GM12878 (cell line): ENCODE measurements at regions not wholly inside any gene's neighbourhood (a gene's known extent, or its start where the extent isn't known, plus 50 kb on each side); places are given as distances from the start of the nearest gene placed in this dataset.

Experiments
- ATAC-seq: fragments of 200-7000 bp; cut with Tn5 transposase; 3 replicates; pipeline ENCODE4 v1.9.1; 2020; ENCODE audit warnings: mild to moderate bottlenecking, moderate library complexity
- BruUV-seq: library from RNA; stranded (reverse); fragments of 400-500 nt; replicated peaks from 2 replicates; lab custom pipeline; 2021; lab: Mats Ljungman, UMichigan
- CTCF ChIA-PET: fragments of 300-600 bp; sonication (Branson Sonifier 250); formaldehyde crosslinking; extraction: SDS; loops from one replicate; lab custom pipeline; 2021; ENCODE audit warnings: inconsistent platforms; lab: Yijun Ruan, JAX
- POLR2A ChIA-PET: fragments of 350-600 bp; formaldehyde crosslinking; extraction: SDS; loops from one replicate; lab custom pipeline; 2021; ENCODE audit warnings: inconsistent platforms; lab: Charles Lee
- RAD21 ChIA-PET: fragments of 300-600 bp; sonication (Branson Sonifier 250); formaldehyde crosslinking; loops from one replicate; lab custom pipeline; 2023; ENCODE audit warnings: antibody characterized with exemption; ENCODE audit not compliant: unreplicated experiment; lab: Charles Lee
- SMC1A ChIA-PET: fragments of 300-600 bp; sonication (Branson Sonifier 250); formaldehyde crosslinking; loops from one replicate; lab custom pipeline; 2023; ENCODE audit not compliant: unreplicated experiment, uncharacterized antibody; lab: Charles Lee
- DNase-seq: peaks from one replicate; pipeline ENCODE4 v3.0.0-alpha.2; 2011; ENCODE audit warnings: low read depth, low spot score
- FAIRE-seq: peaks from 3 replicates; lab custom pipeline; 2011; peaks lifted over from hg19 to GRCh38; lab: Jason Lieb, UNC
- H2AFZ ChIP-seq: 2 replicates; pipeline ENCODE4 v1.6.0; 2011; ENCODE audit warnings: low read depth, low read length, control low read depth; ENCODE audit not compliant: control insufficient read depth
- H3K27ac ChIP-seq: 2 replicates; pipeline ENCODE4 v1.5.1; 2011; ENCODE audit warnings: control low read depth; ENCODE audit not compliant: control insufficient read depth, insufficient read depth
- H3K27me3 ChIP-seq, 2 experiments: replicated peaks in 1 of 2; 2 replicates each; pipeline versions ENCODE4 v1.6.0 to v1.6.1; 2011; ENCODE audit warnings: low read length in 1 of 2; ENCODE audit not compliant: control insufficient read depth in 2 of 2, insufficient read depth in 2 of 2
- H3K36me3 ChIP-seq, 2 experiments: 2 replicates each; pipeline ENCODE4 v1.5.1; 2011; ENCODE audit warnings: low read length in 1 of 2; ENCODE audit not compliant: control insufficient read depth in 2 of 2, insufficient read depth in 2 of 2
- H3K4me1 ChIP-seq: 2 replicates; pipeline ENCODE4 v1.6.1; 2011; ENCODE audit warnings: mild to moderate bottlenecking, low read length, moderate library complexity, mixed read lengths; ENCODE audit not compliant: control insufficient read depth, insufficient read depth
- H3K4me2 ChIP-seq: 2 replicates; pipeline ENCODE4 v1.6.0; 2011; ENCODE audit warnings: control low read depth; ENCODE audit not compliant: control insufficient read depth, insufficient read depth
- H3K4me3 ChIP-seq: fragments of 200-600 bp; sonication (generic); 2 replicates; pipeline ENCODE4 v1.5.1; 2016
- H3K79me2 ChIP-seq: 2 replicates; pipeline ENCODE4 v1.6.0; 2011; ENCODE audit warnings: low read length; ENCODE audit not compliant: control insufficient read depth, insufficient read depth
- H3K9ac ChIP-seq: 2 replicates; pipeline ENCODE4 v1.8.0; 2011; ENCODE audit warnings: low read length, control low read depth, mixed read lengths; ENCODE audit not compliant: control insufficient read depth, insufficient read depth
- H3K9me3 ChIP-seq: replicated peaks from 3 replicates; pipeline ENCODE4 v1.5.1; 2011; ENCODE audit warnings: mild to moderate bottlenecking, low read length; ENCODE audit not compliant: control insufficient read depth, insufficient read depth
- H4K20me1 ChIP-seq: 2 replicates; pipeline ENCODE4 v1.6.0; 2011; ENCODE audit not compliant: control insufficient read depth, insufficient read depth
- ATF2 ChIP-seq: IDR thresholded peaks from 2 replicates; pipeline ENCODE4 v1.6.1; 2012; ENCODE audit warnings: low read length, inconsistent platforms
- ESRRA ChIP-seq: IDR thresholded peaks from 2 replicates; pipeline ENCODE4 v1.6.1; 2012; ENCODE audit warnings: mild to moderate bottlenecking, low read length, improper control_type of control experiment
- MYC ChIP-seq: IDR thresholded peaks from 2 replicates; pipeline ENCODE4 v1.6.1; 2011; ENCODE audit warnings: mild to moderate bottlenecking, low read length, moderate library complexity, inconsistent platforms; ENCODE audit not compliant: insufficient read depth, insufficient replicate concordance, insufficient read length, severe bottlenecking
- NFYA ChIP-seq: IDR thresholded peaks from 2 replicates; pipeline ENCODE4 v1.6.1; 2011; ENCODE audit warnings: low read depth, mild to moderate bottlenecking, low read length, improper control_type of control experiment, borderline replicate concordance
- RCOR1 ChIP-seq: conservative IDR thresholded peaks from 2 replicates; pipeline ENCODE4 v1.6.1; 2012; ENCODE audit warnings: low read depth, low read length, improper control_type of control experiment
- SKIL ChIP-seq: fragments of 450-650 bp; IDR thresholded peaks from 2 replicates; pipeline ENCODE4 v1.6.1; 2017; ENCODE audit warnings: mild to moderate bottlenecking, low read depth, inconsistent platforms; ENCODE audit not compliant: poor library complexity, severe bottlenecking
- SMARCA5 ChIP-seq: fragments of 450-650 bp; IDR thresholded peaks from 2 replicates; pipeline ENCODE4 v1.6.1; 2017; ENCODE audit warnings: mild to moderate bottlenecking
- SREBF2 ChIP-seq: IDR thresholded peaks from 2 replicates; pipeline ENCODE4 v1.6.1; 2012; ENCODE audit warnings: mild to moderate bottlenecking, low read length
- TAF1 ChIP-seq: IDR thresholded peaks from 2 replicates; pipeline ENCODE4 v1.6.1; 2011; ENCODE audit warnings: mild to moderate bottlenecking, low read depth, low read length, borderline replicate concordance
- TARDBP ChIP-seq: IDR thresholded peaks from 2 replicates; pipeline ENCODE4 v1.6.1; 2016; ENCODE audit warnings: borderline replicate concordance
- ZBTB11 ChIP-seq: fragments of 450-650 bp; formaldehyde crosslinking; IDR thresholded peaks from 2 replicates; pipeline ENCODE4 v1.5.0; 2022; ENCODE audit warnings: mild to moderate bottlenecking, missing genetic modification characterization
- WGBS: methylation state at CpG from one replicate; pipeline ENCODE4 v1.1.6; 2016; ENCODE audit warnings: low lambda C conversion rate; ENCODE audit not compliant: insufficient replicate concordance, insufficient coverage; ENCODE audit errors: missing lambda C conversion rate; 5-methylcytosine and 5-hydroxymethylcytosine counted together
- in situ Hi-C: fragments of 300-500 bp; cut with MboI; formaldehyde crosslinking; loops from 9 replicates; pipeline ENCODE4 v1.14.3; 2018; ENCODE audit warnings: mixed read lengths
- intact Hi-C: fragments of 100-400 bp; cut with micrococcal nuclease; formaldehyde crosslinking; loops from one replicate; pipeline ENCODE4 v1.14.2; 2022; ENCODE audit not compliant: unreplicated experiment
- TF ChIP-seq, protein P1 (sequence below): IDR thresholded peaks from 2 replicates; pipeline ENCODE4 v1.6.1; 2012; ENCODE audit warnings: mild to moderate bottlenecking, low read depth, low read length

DNA sequence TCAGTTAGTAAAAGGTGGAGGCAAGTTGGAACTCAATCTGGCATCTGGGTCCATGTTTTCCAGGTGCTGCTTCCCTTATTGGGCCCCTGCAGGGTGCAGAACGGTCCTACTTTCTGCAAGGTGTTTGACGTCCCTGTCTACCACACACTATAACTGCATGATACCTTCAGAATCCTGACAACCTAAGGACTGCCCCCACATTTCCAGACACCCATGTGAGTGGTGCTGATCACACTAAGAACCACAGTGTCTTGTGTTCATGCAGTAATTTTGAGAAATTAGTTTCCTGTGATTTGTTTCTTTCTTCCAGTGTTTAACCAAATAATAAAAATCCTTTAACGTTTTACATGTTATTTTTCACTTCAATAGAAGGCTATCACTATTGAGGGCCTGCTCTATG lies 121.1 kb upstream of the MDM1 start (continued):
- TF ChIP-seq SKIL (no peak), TARDBP (no peak), TAF1 (no peak), SMARCA5 (no peak), ZBTB11 (CRISPR knock-in tag) (no peak)

- Histone ChIP-seq H3K36me3 (no peaks in the 10 kb centered on the region), H3K27ac (no peak overlapping the region), H3K9ac (no peak overlapping the region), H3K4me3 (no peak overlapping the region), H4K20me1 (no peaks in the 10 kb centered on the region), H3K27me3 (no peaks in the 10 kb centered on the region), H3K9me3 (no peaks in the 10 kb centered on the region; the same call in 2 of the 3 replicates), H3K79me2 (no peaks in the 10 kb centered on the region), H2AFZ (no peak overlapping the region), H3K4me2 (no peak overlapping the region), H3K4me1 (peaks cover 32% of the 10 kb centered on the region)
- DNase-seq (no peak), FAIRE-seq (no peak), ATAC-seq (no peak)
- no TSS peak for BruUV-seq
- ChIA-PET SMC1A (interaction anchor here (0.9 to 3.3 kb wide), 10 partner anchors 8 to 157 kb away, joined by 3 to 16 read pairs (median 6); partner anchors contain the start of gene RAP1B), CTCF (interaction anchor here (1.7 to 1.9 kb wide), 2 partner anchors 9 to 12 kb away, joined by 8 to 17 read pairs; no protein-coding TSS in a partner anchor), RAD21 (interaction anchor here (8.7 kb wide), 1 partner anchor 29 kb away, joined by 93 read pairs; no protein-coding TSS in a partner anchor), POLR2A (interaction anchor here (1.1 to 2.5 kb wide), 5 partner anchors 9 to 157 kb away, joined by 3 to 9 read pairs (median 8); partner anchors contain the start of gene RAP1B)
- 51% methylated on average over 5 of the region's 5 CpGs for WGBS
- intact Hi-C loops (no loop called here), in situ Hi-C loops (no loop called here)
- no peak for TF ChIP-seq SREBF2
- TF ChIP-seq NFYA: no peak
- no peak for TF ChIP-seq MYC
- TF ChIP-seq, protein P1, sequence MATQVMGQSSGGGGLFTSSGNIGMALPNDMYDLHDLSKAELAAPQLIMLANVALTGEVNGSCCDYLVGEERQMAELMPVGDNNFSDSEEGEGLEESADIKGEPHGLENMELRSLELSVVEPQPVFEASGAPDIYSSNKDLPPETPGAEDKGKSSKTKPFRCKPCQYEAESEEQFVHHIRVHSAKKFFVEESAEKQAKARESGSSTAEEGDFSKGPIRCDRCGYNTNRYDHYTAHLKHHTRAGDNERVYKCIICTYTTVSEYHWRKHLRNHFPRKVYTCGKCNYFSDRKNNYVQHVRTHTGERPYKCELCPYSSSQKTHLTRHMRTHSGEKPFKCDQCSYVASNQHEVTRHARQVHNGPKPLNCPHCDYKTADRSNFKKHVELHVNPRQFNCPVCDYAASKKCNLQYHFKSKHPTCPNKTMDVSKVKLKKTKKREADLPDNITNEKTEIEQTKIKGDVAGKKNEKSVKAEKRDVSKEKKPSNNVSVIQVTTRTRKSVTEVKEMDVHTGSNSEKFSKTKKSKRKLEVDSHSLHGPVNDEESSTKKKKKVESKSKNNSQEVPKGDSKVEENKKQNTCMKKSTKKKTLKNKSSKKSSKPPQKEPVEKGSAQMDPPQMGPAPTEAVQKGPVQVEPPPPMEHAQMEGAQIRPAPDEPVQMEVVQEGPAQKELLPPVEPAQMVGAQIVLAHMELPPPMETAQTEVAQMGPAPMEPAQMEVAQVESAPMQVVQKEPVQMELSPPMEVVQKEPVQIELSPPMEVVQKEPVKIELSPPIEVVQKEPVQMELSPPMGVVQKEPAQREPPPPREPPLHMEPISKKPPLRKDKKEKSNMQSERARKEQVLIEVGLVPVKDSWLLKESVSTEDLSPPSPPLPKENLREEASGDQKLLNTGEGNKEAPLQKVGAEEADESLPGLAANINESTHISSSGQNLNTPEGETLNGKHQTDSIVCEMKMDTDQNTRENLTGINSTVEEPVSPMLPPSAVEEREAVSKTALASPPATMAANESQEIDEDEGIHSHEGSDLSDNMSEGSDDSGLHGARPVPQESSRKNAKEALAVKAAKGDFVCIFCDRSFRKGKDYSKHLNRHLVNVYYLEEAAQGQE: no peak
- TF ChIP-seq RCOR1: no peak
- TF ChIP-seq ATF2: no peak
- TF ChIP-seq ESRRA: no peak
Measured at GRCh38 chr12:68453876-68454275, 121.7 kb upstream of the MDM1 start.
